ENCODE measurements at regions not wholly inside any gene's neighbourhood (a gene's known extent, or its start where the extent isn't known, plus 50 kb on each side); places are given as distances from the start of the nearest gene placed in this dataset.

GRCh38 chr12:124386661-124387527 lies 92.0 kb downstream of the RFLNA start:
- TF ChIP-seq, protein P1, sequence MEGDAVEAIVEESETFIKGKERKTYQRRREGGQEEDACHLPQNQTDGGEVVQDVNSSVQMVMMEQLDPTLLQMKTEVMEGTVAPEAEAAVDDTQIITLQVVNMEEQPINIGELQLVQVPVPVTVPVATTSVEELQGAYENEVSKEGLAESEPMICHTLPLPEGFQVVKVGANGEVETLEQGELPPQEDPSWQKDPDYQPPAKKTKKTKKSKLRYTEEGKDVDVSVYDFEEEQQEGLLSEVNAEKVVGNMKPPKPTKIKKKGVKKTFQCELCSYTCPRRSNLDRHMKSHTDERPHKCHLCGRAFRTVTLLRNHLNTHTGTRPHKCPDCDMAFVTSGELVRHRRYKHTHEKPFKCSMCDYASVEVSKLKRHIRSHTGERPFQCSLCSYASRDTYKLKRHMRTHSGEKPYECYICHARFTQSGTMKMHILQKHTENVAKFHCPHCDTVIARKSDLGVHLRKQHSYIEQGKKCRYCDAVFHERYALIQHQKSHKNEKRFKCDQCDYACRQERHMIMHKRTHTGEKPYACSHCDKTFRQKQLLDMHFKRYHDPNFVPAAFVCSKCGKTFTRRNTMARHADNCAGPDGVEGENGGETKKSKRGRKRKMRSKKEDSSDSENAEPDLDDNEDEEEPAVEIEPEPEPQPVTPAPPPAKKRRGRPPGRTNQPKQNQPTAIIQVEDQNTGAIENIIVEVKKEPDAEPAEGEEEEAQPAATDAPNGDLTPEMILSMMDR (IDR thresholded peaks at IDR 0.05; ENCODE audit: insufficient read depth, low read length, poor library complexity, severe bottlenecking): no peak
- Histone ChIP-seq H3K4me3 (ENCODE audit: low read depth, low read length) (peak overlapping the region; percentile 59), H3K27me3 (ENCODE audit: control insufficient read depth, insufficient read depth, low read length) (no peaks in the 10 kb centered on the region), H3K36me3 (ENCODE audit: control insufficient read depth, insufficient read depth, low read length) (peaks cover 5% of the 10 kb centered on the region)
- no peak for DNase-seq (ENCODE audit: low read depth)

DNA sequence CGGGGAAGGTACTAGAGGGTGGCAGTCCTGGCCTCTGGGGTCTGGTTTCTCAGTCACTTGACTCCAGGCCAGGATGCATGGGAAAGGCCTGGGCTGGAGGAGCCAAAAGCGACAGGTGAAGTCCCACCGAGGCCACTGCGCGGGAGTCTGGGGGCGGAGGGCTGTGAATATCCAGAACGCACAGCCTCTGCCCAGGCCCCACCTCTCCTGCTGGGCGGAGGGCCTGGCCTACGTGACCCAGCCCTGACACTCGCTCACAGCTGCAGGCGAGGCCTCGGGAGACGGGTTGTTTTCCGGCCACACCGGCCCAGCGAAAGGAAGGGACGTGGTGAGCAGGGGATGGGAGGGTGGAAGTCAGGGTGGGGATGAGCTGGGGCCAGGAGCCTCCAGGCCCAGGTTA lies 91.2 kb downstream of the RFLNA start:
- DNase-seq (ENCODE audit: low read depth): no peak

GRCh38 chr12:124385219-124385969 lies 90.5 kb downstream of the RFLNA start:
- TF ChIP-seq, protein P1 (IDR thresholded peaks at IDR 0.05; ENCODE audit: insufficient read depth, low read length, poor library complexity, severe bottlenecking): no peak
- Histone ChIP-seq H3K27me3 (ENCODE audit: control insufficient read depth, insufficient read depth, low read length) (no peaks in the 10 kb centered on the region), H3K4me3 (ENCODE audit: low read depth, low read length) (no peak overlapping the region), H3K36me3 (ENCODE audit: control insufficient read depth, insufficient read depth, low read length) (peaks cover 7% of the 10 kb centered on the region)
- DNase-seq (ENCODE audit: low read depth): no peak

More for the DNA sequence above, 91.2 kb downstream of the RFLNA start:
- H3K27me3 ChIP-seq (ENCODE audit: control insufficient read depth, insufficient read depth, low read length): no peaks in the 10 kb centered on the region
- TF ChIP-seq, protein P1 (IDR thresholded peaks at IDR 0.05; ENCODE audit: insufficient read depth, low read length, poor library complexity, severe bottlenecking): no peak
- H3K36me3 ChIP-seq (ENCODE audit: control insufficient read depth, insufficient read depth, low read length): peaks cover 7% of the 10 kb centered on the region
- H3K4me3 ChIP-seq (ENCODE audit: low read depth, low read length): peak overlapping the region; percentile 28

DNA sequence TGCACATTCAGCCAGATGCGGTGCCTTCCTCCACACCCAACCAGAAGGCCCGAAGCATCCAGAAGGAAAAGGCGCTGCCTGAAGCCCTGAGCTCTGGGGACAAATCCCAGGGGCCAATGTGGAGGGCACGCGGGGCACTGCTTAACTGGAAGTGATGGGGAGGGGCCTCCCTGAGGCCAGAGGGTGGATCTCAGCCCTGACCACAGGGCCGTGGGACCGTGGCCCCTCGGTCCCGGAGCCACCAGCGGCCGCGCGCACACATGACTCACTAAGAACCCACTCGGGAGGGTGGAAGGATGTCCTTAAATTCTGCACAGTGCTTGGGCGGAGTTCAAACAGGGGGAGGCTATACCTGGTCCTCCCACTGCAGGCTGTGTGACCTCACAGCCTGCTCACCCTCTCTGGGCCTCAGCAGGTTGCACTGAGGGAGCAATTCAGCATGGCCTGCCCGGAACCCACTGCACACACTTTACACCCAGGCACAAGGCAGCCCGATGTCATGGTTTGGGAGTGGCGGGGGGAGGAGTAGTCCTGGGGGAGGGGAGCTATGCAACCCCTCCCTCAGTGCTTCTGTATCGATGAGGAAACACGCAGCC lies 89.5 kb downstream of the RFLNA start:
- Histone ChIP-seq H3K36me3 (ENCODE audit: control insufficient read depth, insufficient read depth, low read length) (peaks cover 7% of the 10 kb centered on the region), H3K4me3 (ENCODE audit: low read depth, low read length) (no peak overlapping the region), H3K27me3 (ENCODE audit: control insufficient read depth, insufficient read depth, low read length) (no peaks in the 10 kb centered on the region)
- TF ChIP-seq, protein P1 (IDR thresholded peaks at IDR 0.05; ENCODE audit: insufficient read depth, low read length, poor library complexity, severe bottlenecking): no peak
- no peak for DNase-seq (ENCODE audit: low read depth)

GRCh38 chr12:124383028-124383427 lies 88.1 kb downstream of the RFLNA start:
- TF ChIP-seq, protein P1 (IDR thresholded peaks at IDR 0.05; ENCODE audit: insufficient read depth, low read length, poor library complexity, severe bottlenecking): no peak
- H3K36me3 ChIP-seq (ENCODE audit: control insufficient read depth, insufficient read depth, low read length): peaks cover 10% of the 10 kb centered on the region
- DNase-seq (ENCODE audit: low read depth): no peak
- no peaks in the 10 kb centered on the region for H3K27me3 ChIP-seq (ENCODE audit: control insufficient read depth, insufficient read depth, low read length)
- no peak overlapping the region for H3K4me3 ChIP-seq (ENCODE audit: low read depth, low read length)

All from kidney epithelial cell (primary cell).